Activated T-cell treated with anti-CD3 and anti-CD28 coated beads, Interleukin-2, amount 50 U/mL, for 72 hours (primary cell): ENCODE measurements at regions not wholly inside any gene's neighbourhood (a gene's known extent, or its start where the extent isn't known, plus 50 kb on each side); places are given as distances from the start of the nearest gene placed in this dataset.

ENCODE experiments used
- ATAC-seq, 2 donors: fragments of 150-1000 bp; cut with Tn5 transposase; replicated peaks in 1 of 2; 2 replicates each; pipeline ENCODE4 v1.10.0; 2021; ENCODE audit warnings: moderate library complexity in 2 of 2, mild to moderate bottlenecking in 1 of 2
- DNase-seq, 2 donors: peaks; one replicate each; pipeline ENCODE4 v3.0.0; 2021 to 2022; ENCODE audit warnings: mixed read lengths in 1 of 2
- H3K27ac Mint-ChIP-seq: one replicate; pipeline ENCODE4 v1.8.0; 2022; ENCODE audit warnings: mild to moderate bottlenecking, moderate library complexity, mixed read lengths
- H3K27me3 Mint-ChIP-seq: one replicate; pipeline ENCODE4 v1.8.0; 2022; ENCODE audit warnings: low read depth, mixed read lengths
- H3K36me3 Mint-ChIP-seq, 2 donors: one replicate each; pipeline ENCODE4 v1.8.0; 2022; ENCODE audit warnings: mixed read lengths in 2 of 2, mild to moderate bottlenecking in 1 of 2; ENCODE audit not compliant: insufficient read depth in 2 of 2
- H3K4me1 Mint-ChIP-seq: one replicate; pipeline ENCODE4 v1.8.0; 2022; ENCODE audit warnings: low read depth, mixed read lengths
- H3K4me3 Mint-ChIP-seq, 2 donors: one replicate each; pipeline ENCODE4 v1.8.0; 2022; ENCODE audit warnings: mild to moderate bottlenecking in 2 of 2, mixed read lengths in 2 of 2, moderate library complexity in 2 of 2
- H3K9me3 Mint-ChIP-seq, 2 donors: one replicate each; pipeline ENCODE4 v1.8.0; 2022; ENCODE audit warnings: mixed read lengths in 2 of 2

DNA sequence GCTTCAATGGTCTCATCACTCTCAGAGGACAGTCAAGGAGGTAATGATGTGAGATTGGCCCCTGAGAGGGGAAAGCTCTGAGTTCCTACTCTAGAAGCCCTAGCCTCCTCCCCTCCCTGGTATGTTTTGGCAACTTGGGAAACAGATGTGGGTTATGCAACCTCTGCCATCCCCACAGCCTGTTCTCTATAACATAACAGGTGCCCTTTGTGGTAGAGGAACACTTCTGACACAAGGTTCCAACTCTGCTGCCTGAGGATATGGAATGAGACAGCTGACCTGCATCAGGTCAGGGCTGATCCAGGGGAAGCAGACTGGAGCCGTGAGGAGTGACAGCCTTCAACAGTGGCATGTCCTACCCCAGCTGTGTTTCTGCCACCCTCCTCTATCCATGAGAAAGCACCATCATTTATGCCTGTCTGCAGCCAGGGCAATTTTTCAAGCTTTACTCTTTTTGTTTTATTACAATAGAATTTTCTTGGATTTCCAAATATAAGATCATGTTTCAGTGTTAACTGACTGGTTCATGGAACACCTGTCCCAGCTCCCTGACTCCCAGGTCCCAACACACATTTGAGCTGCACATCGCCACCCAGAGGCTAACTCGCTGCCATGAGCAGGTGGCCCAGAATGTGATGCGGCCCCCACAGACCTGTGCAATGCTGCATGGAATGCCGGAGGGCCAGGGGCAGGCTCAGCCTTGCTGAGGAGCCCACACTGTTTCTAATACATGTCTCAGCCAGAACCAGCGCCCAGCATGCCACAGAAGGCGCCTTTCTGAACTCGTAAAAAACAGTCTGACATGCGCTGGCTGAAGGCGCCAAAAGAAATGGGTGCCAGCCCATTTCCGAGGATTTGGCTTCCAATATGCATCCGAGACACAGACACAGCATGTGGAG lies 124.8 kb upstream of the CHST15 start:
- Mint-ChIP-seq H3K4me3 (no peak overlapping the region), H3K36me3 (no peaks in the 10 kb centered on the region), H3K27ac (no peak overlapping the region), H3K4me1 (peaks cover 5% of the 10 kb centered on the region), H3K9me3 (no peaks in the 10 kb centered on the region), H3K27me3 (peaks cover 12% of the 10 kb centered on the region)
- ATAC-seq = no peak
- no peak for DNase-seq

DNA sequence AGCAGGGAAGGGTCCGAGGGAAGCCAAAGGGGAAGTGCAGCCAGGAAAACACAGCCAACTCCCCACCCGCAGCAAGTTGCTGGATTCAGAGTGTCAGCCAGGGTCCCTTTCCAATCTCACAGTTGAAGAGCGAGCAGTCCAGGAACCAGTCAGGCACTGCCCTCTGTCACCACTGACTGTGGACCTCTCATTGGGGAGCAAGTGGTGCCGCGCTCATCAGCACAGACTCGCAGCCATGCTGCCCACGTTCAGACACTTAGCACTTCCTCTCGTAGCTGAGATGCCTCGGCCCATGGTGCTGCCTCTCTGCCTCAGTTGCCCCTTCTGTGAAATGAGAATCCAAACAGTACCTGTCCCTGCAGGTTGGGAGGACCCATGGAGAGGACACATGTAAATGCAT lies 123.6 kb upstream of the CHST15 start:
- no peak for DNase-seq
- ATAC-seq = no peak
- no peaks in the 10 kb centered on the region for H3K36me3 Mint-ChIP-seq
- H3K4me1 Mint-ChIP-seq = peaks cover 3% of the 10 kb centered on the region
- H3K27me3 Mint-ChIP-seq = peaks cover 12% of the 10 kb centered on the region
- H3K27ac Mint-ChIP-seq = no peak overlapping the region
- no peak overlapping the region for H3K4me3 Mint-ChIP-seq
- H3K9me3 Mint-ChIP-seq = no peaks in the 10 kb centered on the region

DNA sequence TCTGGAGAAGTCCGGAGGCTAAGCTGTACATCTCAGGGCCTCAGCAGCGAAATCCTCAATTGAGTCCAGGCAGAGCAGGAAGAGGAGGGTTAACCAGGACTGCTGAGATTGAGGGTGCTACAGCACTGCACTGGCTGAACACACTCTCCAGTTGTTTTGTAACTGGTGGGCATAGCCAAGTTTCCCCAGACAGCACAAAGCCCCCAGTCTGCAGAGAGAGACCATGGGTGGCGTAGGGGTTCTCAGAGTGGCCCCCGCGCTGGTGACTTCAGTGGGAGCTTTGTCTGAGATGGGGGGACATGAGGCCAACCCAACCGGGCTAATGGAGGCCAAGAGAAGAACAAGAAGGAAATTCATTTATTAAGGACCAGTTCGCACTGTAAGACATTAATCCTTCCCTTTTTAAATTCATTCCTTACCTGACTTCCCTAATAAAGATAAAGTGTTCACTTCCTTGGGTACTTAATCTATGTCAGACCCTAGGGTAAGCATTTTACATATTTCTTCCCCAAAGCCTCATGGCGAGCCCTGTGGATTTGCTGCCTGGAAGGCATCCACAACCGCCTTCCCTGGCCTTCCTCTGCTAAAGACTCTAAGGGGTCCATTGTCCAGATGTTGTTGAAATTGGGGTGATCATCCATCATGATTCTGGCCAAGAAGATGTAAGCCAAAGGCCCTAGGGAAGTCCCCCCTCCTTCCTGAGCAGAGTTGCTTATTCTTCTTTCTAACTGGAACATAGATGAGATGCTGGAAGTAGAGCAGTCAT lies 121.4 kb upstream of the CHST15 start:
- DNase-seq (no peak), ATAC-seq (no peak)
- H3K36me3 Mint-ChIP-seq = no peaks in the 10 kb centered on the region
- no peak overlapping the region for H3K27ac Mint-ChIP-seq
- H3K9me3 Mint-ChIP-seq = no peaks in the 10 kb centered on the region
- no peak overlapping the region for H3K4me3 Mint-ChIP-seq
- peaks cover 12% of the 10 kb centered on the region for H3K27me3 Mint-ChIP-seq
- no peaks in the 10 kb centered on the region for H3K4me1 Mint-ChIP-seq

DNA sequence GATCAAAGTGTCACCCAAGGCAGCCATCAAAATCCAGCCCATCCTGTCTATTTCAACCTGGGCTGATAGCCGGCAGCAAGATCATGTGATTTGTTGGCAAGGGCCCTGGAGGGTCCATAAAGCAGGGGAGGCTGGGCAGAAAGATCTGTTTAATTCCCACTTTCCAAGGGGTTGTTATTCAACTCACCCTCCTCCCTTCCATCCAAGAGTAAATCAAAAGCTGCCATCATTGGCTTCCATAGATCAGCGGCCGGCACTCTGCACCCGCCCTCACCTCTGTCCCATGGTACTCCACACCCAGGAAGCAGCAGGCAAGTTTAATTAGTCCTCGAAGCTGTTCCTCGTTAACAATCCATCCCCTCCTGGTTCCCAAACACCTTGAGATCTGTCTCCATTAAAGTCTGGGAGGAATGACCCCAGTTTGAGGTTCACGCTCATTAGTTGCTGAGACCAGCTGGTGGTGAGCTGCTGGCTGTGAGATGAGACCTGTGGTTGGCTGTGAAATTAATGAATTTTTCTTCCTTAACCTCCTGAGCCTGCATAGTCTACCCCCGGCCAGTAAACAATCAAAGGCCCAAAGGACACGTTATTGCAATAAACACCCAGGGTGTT lies 120.6 kb upstream of the CHST15 start:
- no peaks in the 10 kb centered on the region for H3K36me3 Mint-ChIP-seq

DNA sequence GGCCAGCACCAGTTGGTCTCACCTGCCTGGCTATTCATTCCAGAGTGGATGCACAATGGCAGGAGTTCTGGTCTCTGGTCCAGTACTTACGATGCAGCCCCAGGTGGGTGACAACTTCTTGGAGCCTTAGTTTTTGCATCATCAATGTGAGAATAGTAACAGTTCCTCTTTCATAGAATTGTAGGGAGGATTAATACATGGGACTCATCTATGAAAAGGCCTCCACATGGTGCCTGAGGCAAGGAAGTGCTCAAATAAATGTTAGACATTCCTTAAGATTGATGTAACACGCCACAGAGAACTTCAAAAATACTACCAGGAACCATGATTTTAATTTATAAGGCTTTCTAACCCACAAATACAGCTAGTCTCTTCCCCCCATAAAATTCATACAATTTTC lies 120.1 kb upstream of the CHST15 start:
- Mint-ChIP-seq H3K27me3 (peaks cover 12% of the 10 kb centered on the region), H3K27ac (no peak overlapping the region), H3K9me3 (no peaks in the 10 kb centered on the region), H3K4me1 (no peaks in the 10 kb centered on the region), H3K36me3 (no peaks in the 10 kb centered on the region), H3K4me3 (no peak overlapping the region)
- no peak for ATAC-seq
- DNase-seq = no peak

More for the DNA sequence above, 120.6 kb upstream of the CHST15 start:
- Mint-ChIP-seq H3K27ac (no peak overlapping the region), H3K4me1 (no peaks in the 10 kb centered on the region), H3K9me3 (no peaks in the 10 kb centered on the region), H3K27me3 (peaks cover 12% of the 10 kb centered on the region), H3K4me3 (no peak overlapping the region)
- DNase-seq = no peak
- ATAC-seq = no peak

DNA sequence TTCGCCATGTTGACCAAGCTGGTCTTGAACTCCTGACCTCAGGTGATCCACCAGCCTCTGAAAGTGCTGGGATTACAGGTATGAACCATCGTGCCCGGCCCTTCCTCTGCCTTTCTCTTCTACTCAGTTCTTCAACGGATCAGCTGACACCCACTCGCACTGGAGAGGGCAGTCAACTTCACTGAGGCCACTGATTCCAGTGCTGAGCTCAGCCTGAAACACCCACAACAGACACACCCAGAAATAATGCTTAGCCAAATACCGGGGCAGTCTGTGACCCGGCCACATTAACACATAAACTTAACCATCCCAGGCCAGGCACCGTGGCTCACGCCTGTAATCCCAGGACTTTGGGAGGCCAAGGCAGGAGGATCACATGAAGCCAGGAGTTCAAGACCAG lies 119.3 kb upstream of the CHST15 start:
- ATAC-seq (no peak), DNase-seq (no peak)
- H3K27ac Mint-ChIP-seq = no peak overlapping the region
- no peak overlapping the region for H3K4me3 Mint-ChIP-seq
- peaks cover 12% of the 10 kb centered on the region for H3K27me3 Mint-ChIP-seq
- no peaks in the 10 kb centered on the region for H3K36me3 Mint-ChIP-seq
- no peaks in the 10 kb centered on the region for H3K9me3 Mint-ChIP-seq
- no peaks in the 10 kb centered on the region for H3K4me1 Mint-ChIP-seq

DNA sequence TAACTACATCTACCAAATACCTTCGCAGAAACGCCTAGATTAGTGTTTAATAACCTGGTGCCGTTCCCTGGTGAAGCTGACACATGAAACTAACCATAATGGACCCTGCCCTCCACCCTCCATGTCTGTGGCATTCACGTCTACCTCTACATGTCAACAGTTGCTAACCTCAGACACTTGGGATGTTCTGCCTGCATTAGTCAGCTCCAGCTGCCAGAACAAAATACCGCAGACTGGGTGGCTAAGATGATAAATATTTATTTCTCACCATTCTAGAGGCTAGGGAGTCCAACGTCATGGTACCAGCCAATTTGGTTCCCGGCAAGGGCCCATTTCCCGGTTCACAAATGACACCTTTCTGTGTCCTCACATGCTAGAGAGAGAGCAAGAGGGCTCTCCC lies 118.5 kb upstream of the CHST15 start:
- no peaks in the 10 kb centered on the region for H3K36me3 Mint-ChIP-seq
- H3K9me3 Mint-ChIP-seq = no peaks in the 10 kb centered on the region
- H3K4me1 Mint-ChIP-seq = no peaks in the 10 kb centered on the region
- H3K27ac Mint-ChIP-seq = no peak overlapping the region
- H3K27me3 Mint-ChIP-seq = peaks cover 5% of the 10 kb centered on the region
- DNase-seq = no peak
- H3K4me3 Mint-ChIP-seq = no peak overlapping the region
- no peak for ATAC-seq

DNA sequence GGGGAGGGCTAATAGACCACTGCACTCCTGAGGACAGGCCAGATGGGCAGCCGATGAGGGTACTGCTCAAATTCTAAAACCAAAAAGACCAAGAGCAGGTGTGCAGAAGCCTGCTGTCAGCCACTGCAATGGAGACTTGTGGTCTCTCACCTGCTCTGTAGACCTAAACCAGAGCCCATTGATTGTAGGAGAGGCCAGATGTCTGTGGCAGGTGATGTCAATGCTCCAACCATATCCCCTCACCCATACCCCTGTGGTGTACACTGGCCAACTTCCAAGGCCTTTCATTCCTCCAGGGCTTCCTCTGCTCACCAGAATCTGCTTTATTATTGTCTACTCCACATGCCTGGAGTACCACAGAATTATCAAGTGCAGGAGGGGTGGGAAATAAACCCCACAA lies 116.9 kb upstream of the CHST15 start:
- DNase-seq = no peak
- H3K27me3 Mint-ChIP-seq = no peaks in the 10 kb centered on the region
- H3K9me3 Mint-ChIP-seq = no peaks in the 10 kb centered on the region
- H3K36me3 Mint-ChIP-seq = no peaks in the 10 kb centered on the region
- H3K4me3 Mint-ChIP-seq = no peak overlapping the region
- H3K27ac Mint-ChIP-seq = no peak overlapping the region
- no peaks in the 10 kb centered on the region for H3K4me1 Mint-ChIP-seq
- no peak for ATAC-seq

DNA sequence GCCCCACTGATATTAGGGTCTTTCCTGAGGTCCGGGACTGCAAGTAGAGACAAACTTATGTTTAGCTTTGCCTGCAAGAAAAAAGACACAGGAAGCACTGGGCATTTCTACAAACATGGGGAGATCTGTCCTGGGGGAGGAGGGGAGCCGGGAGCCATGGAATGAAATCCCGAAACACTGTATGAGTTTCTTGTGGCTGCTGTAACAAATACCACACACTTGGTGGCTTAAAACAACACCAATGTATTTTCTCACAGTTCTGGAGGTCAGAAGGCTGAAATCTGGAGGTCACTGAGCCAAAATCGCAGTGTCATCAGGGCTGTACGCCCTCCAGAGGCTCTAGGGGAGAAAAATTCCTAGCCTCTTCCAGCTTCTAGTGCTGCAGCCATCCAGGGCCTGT lies 114.0 kb upstream of the CHST15 start:
- Mint-ChIP-seq H3K4me3 (no peak overlapping the region), H3K9me3 (no peaks in the 10 kb centered on the region), H3K4me1 (no peaks in the 10 kb centered on the region), H3K36me3 (no peaks in the 10 kb centered on the region), H3K27ac (no peak overlapping the region), H3K27me3 (no peaks in the 10 kb centered on the region)
- ATAC-seq (no peak), DNase-seq (no peak)

DNA sequence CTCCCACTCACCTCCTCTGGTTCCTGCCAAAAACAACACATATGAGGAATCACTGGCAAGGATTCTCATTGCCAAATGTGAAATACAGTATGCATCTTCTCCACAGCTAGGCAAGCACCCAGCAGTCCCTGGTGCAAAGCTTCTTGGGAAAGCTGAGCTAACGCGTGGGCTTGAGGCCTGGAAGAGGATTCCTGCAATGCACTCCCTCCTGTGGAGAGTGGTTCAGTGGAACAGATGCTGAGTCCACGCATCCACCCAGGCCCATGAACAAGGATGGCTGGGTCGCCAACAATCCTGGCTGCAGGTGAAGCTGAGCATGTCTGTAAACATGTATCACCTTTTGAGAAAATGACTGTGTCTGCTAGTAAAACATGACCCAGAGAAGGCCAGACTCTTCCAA lies 113.2 kb upstream of the CHST15 start:
- no peaks in the 10 kb centered on the region for H3K27me3 Mint-ChIP-seq
- no peak for ATAC-seq
- no peak overlapping the region for H3K27ac Mint-ChIP-seq

DNA sequence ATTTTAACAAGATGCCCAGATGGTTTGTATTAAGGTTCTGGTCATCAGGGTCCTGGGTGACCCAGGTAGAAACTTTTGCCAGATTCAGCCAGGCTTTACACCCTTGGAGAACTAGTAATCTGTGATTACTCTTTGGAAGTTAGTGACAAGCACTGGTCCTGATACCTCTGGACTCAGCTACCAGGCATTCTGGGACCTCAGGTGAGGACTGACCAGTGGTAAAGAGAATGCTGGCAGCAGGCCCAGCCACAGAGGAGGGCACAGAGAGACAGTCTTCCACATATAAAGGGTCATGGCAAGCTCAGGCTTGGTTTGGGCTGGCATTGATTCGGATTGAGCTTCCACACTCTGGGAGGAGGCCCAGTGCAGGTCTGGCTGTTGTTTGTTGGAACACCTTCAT lies 112.0 kb upstream of the CHST15 start:
- DNase-seq (no peak), ATAC-seq (no peak)
- peaks cover 2% of the 10 kb centered on the region for H3K27me3 Mint-ChIP-seq
- peaks cover 0 to 1% of the 10 kb centered on the region in 2 donors for H3K9me3 Mint-ChIP-seq
- H3K36me3 Mint-ChIP-seq = no peaks in the 10 kb centered on the region
- no peak overlapping the region for H3K27ac Mint-ChIP-seq
- no peak overlapping the region for H3K4me3 Mint-ChIP-seq
- no peaks in the 10 kb centered on the region for H3K4me1 Mint-ChIP-seq

More for the DNA sequence above, 113.2 kb upstream of the CHST15 start:
- H3K36me3 Mint-ChIP-seq = no peaks in the 10 kb centered on the region
- H3K9me3 Mint-ChIP-seq = no peaks in the 10 kb centered on the region
- no peak for DNase-seq
- no peak overlapping the region for H3K4me3 Mint-ChIP-seq
- no peaks in the 10 kb centered on the region for H3K4me1 Mint-ChIP-seq

DNA sequence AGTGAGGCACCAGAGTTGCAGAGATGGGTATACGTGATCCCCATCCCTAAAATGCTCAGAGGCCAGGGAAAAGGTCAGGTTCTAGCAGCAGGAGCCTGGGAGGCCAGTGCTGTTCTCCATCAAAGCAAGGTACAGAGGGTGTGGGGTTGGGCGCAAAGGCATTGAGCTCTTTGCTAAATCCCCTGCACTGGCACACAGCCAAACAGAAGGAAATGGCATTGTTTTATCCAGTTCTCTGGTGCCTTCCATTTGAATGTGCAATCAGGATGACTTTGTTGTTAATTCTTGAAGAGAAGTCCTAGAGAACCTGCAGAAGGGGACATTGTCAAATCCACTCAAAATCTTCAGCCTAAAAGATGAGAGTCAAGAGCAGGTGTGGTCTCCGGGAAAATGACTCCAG lies 111.3 kb upstream of the CHST15 start:
- peaks cover 7% of the 10 kb centered on the region for H3K27me3 Mint-ChIP-seq
- no peaks in the 10 kb centered on the region for H3K4me1 Mint-ChIP-seq
- no peak overlapping the region for H3K4me3 Mint-ChIP-seq
- no peaks in the 10 kb centered on the region for H3K36me3 Mint-ChIP-seq
- H3K9me3 Mint-ChIP-seq = peaks cover 0 to 1% of the 10 kb centered on the region in 2 donors
- no peak overlapping the region for H3K27ac Mint-ChIP-seq
- no peak for DNase-seq
- ATAC-seq = no peak

DNA sequence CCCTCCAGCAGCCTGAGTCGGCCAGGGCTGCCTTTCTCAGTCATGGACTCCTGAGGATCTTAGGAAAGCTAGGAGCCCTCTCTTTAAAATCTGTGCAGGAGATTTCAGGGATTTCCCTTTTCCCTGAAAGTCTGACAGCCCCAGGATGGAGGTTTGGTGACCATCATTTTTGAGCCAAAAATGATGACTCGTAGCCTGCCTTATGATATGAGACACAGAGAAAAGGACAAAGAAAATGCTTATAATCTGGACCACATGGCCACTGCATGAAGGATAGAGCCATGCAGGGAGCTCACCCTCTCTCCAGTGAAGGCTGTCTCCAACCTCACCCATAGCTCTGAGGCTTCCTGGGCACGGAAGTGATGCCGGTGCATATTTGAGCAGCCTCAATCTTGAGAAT lies 106.6 kb upstream of the CHST15 start:
- H3K4me3 Mint-ChIP-seq = no peak overlapping the region
- H3K9me3 Mint-ChIP-seq = peaks cover 0 to 1% of the 10 kb centered on the region in 2 donors
- no peak overlapping the region for H3K27ac Mint-ChIP-seq
- DNase-seq (no peak), ATAC-seq (no peak)
- peaks cover 7% of the 10 kb centered on the region for H3K27me3 Mint-ChIP-seq
- H3K4me1 Mint-ChIP-seq = no peaks in the 10 kb centered on the region
- no peaks in the 10 kb centered on the region for H3K36me3 Mint-ChIP-seq
